ENCODE measurements at regions not wholly inside any gene's neighbourhood (a gene's known extent, or its start where the extent isn't known, plus 50 kb on each side); places are given as distances from the start of the nearest gene placed in this dataset.

DNA sequence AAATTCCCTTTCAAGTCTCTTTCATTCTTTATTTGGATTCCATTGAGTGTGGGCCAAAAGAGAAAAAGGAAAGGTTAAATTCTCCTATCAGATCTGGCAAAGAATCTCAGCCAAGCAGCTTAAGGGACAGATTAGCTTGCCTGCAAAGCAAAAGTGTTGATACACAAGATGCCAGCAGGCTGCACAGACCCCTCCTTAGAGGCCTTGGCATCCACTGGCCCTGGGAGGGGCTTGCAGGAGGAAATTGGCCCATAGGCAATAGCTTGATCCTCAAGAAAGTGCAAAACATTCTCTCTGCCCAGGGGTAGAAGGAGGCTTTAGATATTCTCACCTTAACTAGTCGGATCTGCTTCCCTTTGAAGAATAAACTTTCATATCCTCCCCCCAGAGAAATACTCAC, 300.4 kb upstream of the CPEB2 start:
- TF ChIP-seq, protein P1, sequence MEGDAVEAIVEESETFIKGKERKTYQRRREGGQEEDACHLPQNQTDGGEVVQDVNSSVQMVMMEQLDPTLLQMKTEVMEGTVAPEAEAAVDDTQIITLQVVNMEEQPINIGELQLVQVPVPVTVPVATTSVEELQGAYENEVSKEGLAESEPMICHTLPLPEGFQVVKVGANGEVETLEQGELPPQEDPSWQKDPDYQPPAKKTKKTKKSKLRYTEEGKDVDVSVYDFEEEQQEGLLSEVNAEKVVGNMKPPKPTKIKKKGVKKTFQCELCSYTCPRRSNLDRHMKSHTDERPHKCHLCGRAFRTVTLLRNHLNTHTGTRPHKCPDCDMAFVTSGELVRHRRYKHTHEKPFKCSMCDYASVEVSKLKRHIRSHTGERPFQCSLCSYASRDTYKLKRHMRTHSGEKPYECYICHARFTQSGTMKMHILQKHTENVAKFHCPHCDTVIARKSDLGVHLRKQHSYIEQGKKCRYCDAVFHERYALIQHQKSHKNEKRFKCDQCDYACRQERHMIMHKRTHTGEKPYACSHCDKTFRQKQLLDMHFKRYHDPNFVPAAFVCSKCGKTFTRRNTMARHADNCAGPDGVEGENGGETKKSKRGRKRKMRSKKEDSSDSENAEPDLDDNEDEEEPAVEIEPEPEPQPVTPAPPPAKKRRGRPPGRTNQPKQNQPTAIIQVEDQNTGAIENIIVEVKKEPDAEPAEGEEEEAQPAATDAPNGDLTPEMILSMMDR (IDR thresholded peaks at IDR 0.05), result no peak
- TF ChIP-seq POLR2AphosphoS5 (IDR thresholded peaks at IDR 0.05), result peak; percentile 65
